DND-41 (cell line): ENCODE measurements at regions not wholly inside any gene's neighbourhood (a gene's known extent, or its start where the extent isn't known, plus 50 kb on each side); places are given as distances from the start of the nearest gene placed in this dataset.

Source experiments
- ATAC-seq: fragments of 200-7000 bp; cut with Tn5 transposase; 3 replicates; pipeline ENCODE4 v1.9.1; 2021; ENCODE audit warnings: low read depth; ENCODE audit not compliant: insufficient read depth
- DNase-seq: peaks from one replicate; pipeline ENCODE4 v3.0.0-alpha.2; 2020
- H2AFZ ChIP-seq: 2 replicates; pipeline ENCODE4 v1.6.0; 2012; ENCODE audit warnings: low read depth, low read length
- H3K27ac ChIP-seq: 2 replicates; pipeline ENCODE4 v1.5.1; 2012; ENCODE audit warnings: low read length, inconsistent platforms
- H3K27me3 ChIP-seq: fragments of 200-600 bp; sonication (generic); 2 replicates; pipeline ENCODE4 v1.6.0; 2012; ENCODE audit warnings: low read length, mild to moderate bottlenecking, inconsistent platforms; ENCODE audit not compliant: insufficient read depth, poor library complexity
- H3K36me3 ChIP-seq: 2 replicates; pipeline ENCODE4 v1.5.1; 2012; ENCODE audit warnings: low read length, inconsistent platforms; ENCODE audit not compliant: insufficient read depth
- H3K4me1 ChIP-seq: 2 replicates; pipeline ENCODE4 v1.5.1; 2012; ENCODE audit warnings: mild to moderate bottlenecking, low read length; ENCODE audit not compliant: insufficient read depth
- H3K4me2 ChIP-seq: 2 replicates; pipeline ENCODE4 v1.6.0; 2012; ENCODE audit warnings: mild to moderate bottlenecking, moderate library complexity, low read length, inconsistent platforms; ENCODE audit not compliant: insufficient read depth
- H3K4me3 ChIP-seq, 2 experiments: fragments of 200-600 bp in 1 of 2; shearing (Covaris generic) in 1 of 2; 2 replicates each; pipeline ENCODE4 v1.5.1; 2012 to 2016; ENCODE audit warnings: inconsistent platforms in 2 of 2, low read length in 2 of 2, mild to moderate bottlenecking in 2 of 2, low read depth in 1 of 2, moderate library complexity in 1 of 2
- H3K79me2 ChIP-seq: 2 replicates; pipeline ENCODE4 v1.6.0; 2012; ENCODE audit warnings: low read length, inconsistent platforms; ENCODE audit not compliant: insufficient read depth
- H3K9ac ChIP-seq: 2 replicates; pipeline ENCODE4 v1.6.0; 2012; ENCODE audit warnings: low read depth, mild to moderate bottlenecking, inconsistent platforms, low read length, moderate library complexity
- H3K9me3 ChIP-seq: 2 replicates; pipeline ENCODE4 v1.5.1; 2012; ENCODE audit warnings: low read length, moderate library complexity, mild to moderate bottlenecking, inconsistent platforms; ENCODE audit not compliant: insufficient read depth, severe bottlenecking
- H4K20me1 ChIP-seq: 2 replicates; pipeline ENCODE4 v1.6.0; 2012; ENCODE audit warnings: low read length; ENCODE audit not compliant: insufficient read depth
- EZH2 ChIP-seq: IDR thresholded peaks from 3 replicates; pipeline ENCODE4 v1.6.1; 2012; ENCODE audit warnings: borderline replicate concordance, low read depth, mild to moderate bottlenecking, moderate library complexity, low read length, inconsistent platforms; ENCODE audit not compliant: severe bottlenecking
- TF ChIP-seq, protein P1 (sequence below): IDR thresholded peaks from 2 replicates; pipeline ENCODE4 v1.5.1; 2012; ENCODE audit warnings: borderline replicate concordance, low read length, moderate library complexity, mild to moderate bottlenecking; ENCODE audit not compliant: poor library complexity, severe bottlenecking; ENCODE audit errors: extremely low read depth

DNA sequence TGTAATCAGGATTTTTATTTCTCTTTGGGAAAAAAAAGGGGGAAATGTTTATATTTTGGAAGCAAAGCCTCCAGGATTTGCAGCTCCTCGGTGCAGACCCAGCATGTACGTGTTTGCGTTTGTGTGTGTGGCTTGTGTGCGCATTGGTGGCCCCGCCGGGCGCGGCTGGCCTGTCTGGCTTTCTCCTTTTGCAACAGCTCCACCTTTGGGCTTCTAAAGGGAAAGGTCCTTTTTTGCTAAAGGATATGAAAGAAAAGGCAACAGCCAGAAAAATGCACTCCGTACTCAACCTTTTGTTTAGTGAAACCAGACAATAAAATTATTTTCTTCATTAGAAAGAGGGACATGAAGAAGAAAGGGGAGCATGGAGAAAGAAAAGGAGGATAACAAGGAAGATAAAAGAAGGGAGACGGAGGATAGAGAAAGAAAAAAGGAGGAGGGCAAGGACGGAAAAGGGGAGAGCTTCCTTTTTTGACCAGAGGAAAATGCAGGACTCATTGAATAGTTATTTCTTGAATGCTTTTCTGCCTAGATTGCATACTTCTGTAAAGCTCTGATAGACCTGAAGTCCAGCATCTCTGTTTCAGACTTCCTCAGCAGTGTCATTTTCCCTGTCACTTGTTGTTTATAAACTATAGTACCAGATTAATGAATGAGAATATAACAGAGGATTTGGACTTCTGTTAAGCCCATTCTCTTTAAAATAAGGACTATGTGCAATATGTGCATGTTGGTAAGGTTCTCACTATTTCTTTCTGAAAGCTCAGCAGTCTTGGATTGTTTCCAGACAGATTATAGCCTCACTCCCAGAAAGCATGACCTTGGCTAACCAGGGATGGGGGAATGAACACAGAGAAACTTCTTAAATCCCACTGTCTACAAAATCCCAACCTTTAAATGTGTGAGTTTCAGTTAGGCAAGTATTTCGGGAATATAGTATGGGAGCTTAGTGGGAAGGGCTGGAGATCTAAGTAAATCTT, 563.1 kb upstream of the PIK3C3 start:
- Histone ChIP-seq H3K27me3 (no peaks in the 10 kb centered on the region), H3K4me2 (no peak overlapping the region), H4K20me1 (no peaks in the 10 kb centered on the region), H3K79me2 (no peaks in the 10 kb centered on the region), H3K4me3 (no peak overlapping the region), H3K9me3 (no peaks in the 10 kb centered on the region), H2AFZ (no peak overlapping the region), H3K27ac (no peak overlapping the region), H3K36me3 (no peaks in the 10 kb centered on the region), H3K9ac (no peak overlapping the region), H3K4me1 (no peaks in the 10 kb centered on the region)
- TF ChIP-seq, protein P1, sequence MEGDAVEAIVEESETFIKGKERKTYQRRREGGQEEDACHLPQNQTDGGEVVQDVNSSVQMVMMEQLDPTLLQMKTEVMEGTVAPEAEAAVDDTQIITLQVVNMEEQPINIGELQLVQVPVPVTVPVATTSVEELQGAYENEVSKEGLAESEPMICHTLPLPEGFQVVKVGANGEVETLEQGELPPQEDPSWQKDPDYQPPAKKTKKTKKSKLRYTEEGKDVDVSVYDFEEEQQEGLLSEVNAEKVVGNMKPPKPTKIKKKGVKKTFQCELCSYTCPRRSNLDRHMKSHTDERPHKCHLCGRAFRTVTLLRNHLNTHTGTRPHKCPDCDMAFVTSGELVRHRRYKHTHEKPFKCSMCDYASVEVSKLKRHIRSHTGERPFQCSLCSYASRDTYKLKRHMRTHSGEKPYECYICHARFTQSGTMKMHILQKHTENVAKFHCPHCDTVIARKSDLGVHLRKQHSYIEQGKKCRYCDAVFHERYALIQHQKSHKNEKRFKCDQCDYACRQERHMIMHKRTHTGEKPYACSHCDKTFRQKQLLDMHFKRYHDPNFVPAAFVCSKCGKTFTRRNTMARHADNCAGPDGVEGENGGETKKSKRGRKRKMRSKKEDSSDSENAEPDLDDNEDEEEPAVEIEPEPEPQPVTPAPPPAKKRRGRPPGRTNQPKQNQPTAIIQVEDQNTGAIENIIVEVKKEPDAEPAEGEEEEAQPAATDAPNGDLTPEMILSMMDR = peak; percentile 14
- TF ChIP-seq EZH2 = no peak
- DNase-seq (no peak), ATAC-seq (no peak)

DNA sequence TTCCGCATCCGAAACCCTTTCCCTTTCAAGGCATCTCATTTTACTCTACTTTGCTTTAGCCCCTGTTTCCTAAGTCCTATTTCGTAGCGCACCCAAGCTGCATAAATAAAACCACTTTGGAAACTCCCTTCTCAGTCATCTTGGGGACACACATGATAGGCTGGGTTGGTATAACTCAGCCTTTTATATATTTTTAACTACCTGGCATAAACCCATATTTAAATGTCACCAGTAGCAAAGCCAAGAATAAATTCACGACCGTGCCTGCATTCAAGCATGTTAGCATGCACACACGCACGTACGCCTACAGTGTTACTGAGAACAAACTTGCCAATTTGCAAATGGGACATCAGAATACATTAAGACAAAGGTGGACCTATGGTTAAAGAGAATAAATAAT, 564.7 kb upstream of the PIK3C3 start:
- H3K4me3 ChIP-seq = no peak overlapping the region
- no peak overlapping the region for H3K9ac ChIP-seq
- DNase-seq (no peak), ATAC-seq (no peak)
- H2AFZ ChIP-seq = no peak overlapping the region
- no peaks in the 10 kb centered on the region for H3K79me2 ChIP-seq
- H3K4me2 ChIP-seq = no peak overlapping the region
- no peaks in the 10 kb centered on the region for H3K27me3 ChIP-seq
- no peaks in the 10 kb centered on the region for H4K20me1 ChIP-seq
- H3K27ac ChIP-seq = no peak overlapping the region
- TF ChIP-seq, protein P1 = no peak
- no peak for TF ChIP-seq EZH2
- no peaks in the 10 kb centered on the region for H3K4me1 ChIP-seq
- H3K9me3 ChIP-seq = no peaks in the 10 kb centered on the region
- H3K36me3 ChIP-seq = no peaks in the 10 kb centered on the region

- H3K4me1 ChIP-seq = no peaks in the 10 kb centered on the region
- peaks cover 2% of the 10 kb centered on the region for H3K9me3 ChIP-seq
- no peaks in the 10 kb centered on the region for H4K20me1 ChIP-seq
- no peak overlapping the region for H2AFZ ChIP-seq
- TF ChIP-seq, protein P1 = no peak
- no peak for TF ChIP-seq EZH2
- H3K79me2 ChIP-seq = no peaks in the 10 kb centered on the region
- H3K27ac ChIP-seq = no peak overlapping the region
- ATAC-seq = no peak
- no peaks in the 10 kb centered on the region for H3K36me3 ChIP-seq
- H3K4me2 ChIP-seq = no peak overlapping the region
- H3K4me3 ChIP-seq = no peak overlapping the region
- no peak for DNase-seq
- no peaks in the 10 kb centered on the region for H3K27me3 ChIP-seq
- no peak overlapping the region for H3K9ac ChIP-seq
Measured at GRCh38 chr18:41378598-41378997, 576.4 kb upstream of the PIK3C3 start.
